ENCODE measurements at regions not wholly inside any gene's neighbourhood (a gene's known extent, or its start where the extent isn't known, plus 50 kb on each side); places are given as distances from the start of the nearest gene placed in this dataset.

DNA sequence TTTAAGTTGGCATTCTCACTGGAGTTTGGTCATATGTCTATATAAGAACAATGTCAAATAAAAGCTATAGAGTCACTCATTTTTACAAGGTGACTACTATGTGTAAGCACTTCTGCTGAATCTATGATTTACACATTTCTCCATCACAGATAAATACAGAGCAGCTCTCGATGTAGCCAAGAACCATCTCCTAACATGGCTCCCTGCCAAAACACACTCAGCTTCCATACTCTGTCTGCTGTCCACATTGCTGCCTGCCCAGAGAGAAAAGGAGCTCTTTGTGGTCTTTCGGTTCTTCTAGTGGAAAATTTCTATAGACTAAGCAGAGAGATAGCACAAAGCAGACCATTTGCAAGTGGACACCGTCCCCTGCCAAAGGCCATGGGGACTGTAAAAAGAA lies 190.9 kb upstream of the KLF12 start (continued):
- TF ChIP-seq, protein P1, sequence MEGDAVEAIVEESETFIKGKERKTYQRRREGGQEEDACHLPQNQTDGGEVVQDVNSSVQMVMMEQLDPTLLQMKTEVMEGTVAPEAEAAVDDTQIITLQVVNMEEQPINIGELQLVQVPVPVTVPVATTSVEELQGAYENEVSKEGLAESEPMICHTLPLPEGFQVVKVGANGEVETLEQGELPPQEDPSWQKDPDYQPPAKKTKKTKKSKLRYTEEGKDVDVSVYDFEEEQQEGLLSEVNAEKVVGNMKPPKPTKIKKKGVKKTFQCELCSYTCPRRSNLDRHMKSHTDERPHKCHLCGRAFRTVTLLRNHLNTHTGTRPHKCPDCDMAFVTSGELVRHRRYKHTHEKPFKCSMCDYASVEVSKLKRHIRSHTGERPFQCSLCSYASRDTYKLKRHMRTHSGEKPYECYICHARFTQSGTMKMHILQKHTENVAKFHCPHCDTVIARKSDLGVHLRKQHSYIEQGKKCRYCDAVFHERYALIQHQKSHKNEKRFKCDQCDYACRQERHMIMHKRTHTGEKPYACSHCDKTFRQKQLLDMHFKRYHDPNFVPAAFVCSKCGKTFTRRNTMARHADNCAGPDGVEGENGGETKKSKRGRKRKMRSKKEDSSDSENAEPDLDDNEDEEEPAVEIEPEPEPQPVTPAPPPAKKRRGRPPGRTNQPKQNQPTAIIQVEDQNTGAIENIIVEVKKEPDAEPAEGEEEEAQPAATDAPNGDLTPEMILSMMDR (IDR thresholded peaks at IDR 0.05) = no peak
- TF ChIP-seq FOXM1 (IDR thresholded peaks at IDR 0.05; ENCODE audit: low read depth) (no peak), GABPA (IDR thresholded peaks at IDR 0.05; ENCODE audit: low read depth) (no peak), RXRA (IDR thresholded peaks at IDR 0.05; ENCODE audit: borderline replicate concordance, low read depth) (no peak), ELF1 (IDR thresholded peaks at IDR 0.05) (no peak)
- TF ChIP-seq, protein P2, sequence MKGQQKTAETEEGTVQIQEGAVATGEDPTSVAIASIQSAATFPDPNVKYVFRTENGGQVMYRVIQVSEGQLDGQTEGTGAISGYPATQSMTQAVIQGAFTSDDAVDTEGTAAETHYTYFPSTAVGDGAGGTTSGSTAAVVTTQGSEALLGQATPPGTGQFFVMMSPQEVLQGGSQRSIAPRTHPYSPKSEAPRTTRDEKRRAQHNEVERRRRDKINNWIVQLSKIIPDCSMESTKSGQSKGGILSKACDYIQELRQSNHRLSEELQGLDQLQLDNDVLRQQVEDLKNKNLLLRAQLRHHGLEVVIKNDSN (IDR thresholded peaks at IDR 0.05; ENCODE audit: borderline replicate concordance, low read depth) = no peak

DNA sequence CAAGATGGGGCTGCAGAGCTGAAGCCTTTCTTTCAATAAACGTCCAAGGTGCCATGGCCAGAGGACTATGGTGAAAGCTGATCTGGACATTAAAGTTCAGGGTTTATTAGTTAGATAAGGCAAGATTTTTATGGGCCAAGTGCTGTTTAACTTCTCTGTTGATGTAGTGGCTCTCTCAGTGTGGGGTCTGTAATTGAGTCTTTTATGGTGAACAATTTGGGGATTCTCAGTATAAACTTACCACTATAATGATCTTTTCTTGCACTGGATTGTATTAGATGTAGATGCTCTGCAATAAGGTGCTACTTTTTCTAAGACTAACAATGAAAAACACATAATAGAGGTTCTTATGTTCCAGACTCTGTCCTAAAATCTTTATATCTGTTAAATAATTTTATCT lies 190.1 kb upstream of the KLF12 start:
- Histone ChIP-seq H3K9me3 (no peaks in the 10 kb centered on the region), H3F3A (replicated peaks; ENCODE audit: insufficient read depth) (peaks cover 9% of the 10 kb centered on the region), H3K4me3 (ENCODE audit: low read depth in 2 of 2, low read length in 1 of 2) (no peak overlapping the region), H3K27me3 (ENCODE audit: insufficient read depth) (no peaks in the 10 kb centered on the region), H3K4me1 (ENCODE audit: control insufficient read depth in 1 of 2, insufficient read depth in 2 of 2, low read depth in 1 of 2, low read length in 1 of 2) (peaks cover 0 to 9% of the 10 kb centered on the region in 2 experiments; a peak in 2 of 4 replicates), H3K36me3 (replicated peaks in 1 of 2; ENCODE audit: control insufficient read depth in 1 of 2, insufficient read depth in 2 of 2, low read length in 1 of 2) (no peaks in the 10 kb centered on the region), H2AFZ (ENCODE audit: low read depth) (no peak overlapping the region), H3K27ac (ENCODE audit: low read depth in 2 of 2, low read length in 1 of 2) (peak overlapping the region in 1 of 2 experiments; percentile 98; a peak in 2 of 4 replicates), H3K79me2 (ENCODE audit: insufficient read depth) (no peaks in the 10 kb centered on the region), H3K9me2 (no peaks in the 10 kb centered on the region), H4K20me1 (ENCODE audit: insufficient read depth) (no peaks in the 10 kb centered on the region), H3K9ac (no peak overlapping the region), H3K4me2 (no peak overlapping the region)
- WGBS (ENCODE audit: low lambda C conversion rate) = 40% methylated on average over 1 of the region's 1 CpG
- ChIA-PET CTCF (interaction anchor here (0.7 to 1.4 kb wide), 4 partner anchors 35 to 895 kb away, joined by 3 to 5 read pairs (median 4); no protein-coding TSS in a partner anchor), POLR2A (no interaction called here)
- no peak for DNase-seq
- TF ChIP-seq NRF1 (IDR thresholded peaks at IDR 0.05; ENCODE audit: low read depth, low read length) = no peak
- no peak for TF ChIP-seq TCF12 (IDR thresholded peaks at IDR 0.05)
- no peak for TF ChIP-seq SMC3 (IDR thresholded peaks at IDR 0.05; ENCODE audit: low read depth, low read length)
- TF ChIP-seq FOXJ3 (CRISPR knock-in tag; IDR thresholded peaks at IDR 0.05) = no peak
- TF ChIP-seq TEAD4 (IDR thresholded peaks at IDR 0.05; ENCODE audit: borderline replicate concordance, insufficient read depth) = no peak
- no peak for TF ChIP-seq YY1 (IDR thresholded peaks at IDR 0.05; ENCODE audit: low read depth)
- TF ChIP-seq, protein P3, sequence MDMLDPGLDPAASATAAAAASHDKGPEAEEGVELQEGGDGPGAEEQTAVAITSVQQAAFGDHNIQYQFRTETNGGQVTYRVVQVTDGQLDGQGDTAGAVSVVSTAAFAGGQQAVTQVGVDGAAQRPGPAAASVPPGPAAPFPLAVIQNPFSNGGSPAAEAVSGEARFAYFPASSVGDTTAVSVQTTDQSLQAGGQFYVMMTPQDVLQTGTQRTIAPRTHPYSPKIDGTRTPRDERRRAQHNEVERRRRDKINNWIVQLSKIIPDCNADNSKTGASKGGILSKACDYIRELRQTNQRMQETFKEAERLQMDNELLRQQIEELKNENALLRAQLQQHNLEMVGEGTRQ (IDR thresholded peaks at IDR 0.05; ENCODE audit: borderline replicate concordance, low read depth, low read length) = no peak
- TF ChIP-seq, protein P4, sequence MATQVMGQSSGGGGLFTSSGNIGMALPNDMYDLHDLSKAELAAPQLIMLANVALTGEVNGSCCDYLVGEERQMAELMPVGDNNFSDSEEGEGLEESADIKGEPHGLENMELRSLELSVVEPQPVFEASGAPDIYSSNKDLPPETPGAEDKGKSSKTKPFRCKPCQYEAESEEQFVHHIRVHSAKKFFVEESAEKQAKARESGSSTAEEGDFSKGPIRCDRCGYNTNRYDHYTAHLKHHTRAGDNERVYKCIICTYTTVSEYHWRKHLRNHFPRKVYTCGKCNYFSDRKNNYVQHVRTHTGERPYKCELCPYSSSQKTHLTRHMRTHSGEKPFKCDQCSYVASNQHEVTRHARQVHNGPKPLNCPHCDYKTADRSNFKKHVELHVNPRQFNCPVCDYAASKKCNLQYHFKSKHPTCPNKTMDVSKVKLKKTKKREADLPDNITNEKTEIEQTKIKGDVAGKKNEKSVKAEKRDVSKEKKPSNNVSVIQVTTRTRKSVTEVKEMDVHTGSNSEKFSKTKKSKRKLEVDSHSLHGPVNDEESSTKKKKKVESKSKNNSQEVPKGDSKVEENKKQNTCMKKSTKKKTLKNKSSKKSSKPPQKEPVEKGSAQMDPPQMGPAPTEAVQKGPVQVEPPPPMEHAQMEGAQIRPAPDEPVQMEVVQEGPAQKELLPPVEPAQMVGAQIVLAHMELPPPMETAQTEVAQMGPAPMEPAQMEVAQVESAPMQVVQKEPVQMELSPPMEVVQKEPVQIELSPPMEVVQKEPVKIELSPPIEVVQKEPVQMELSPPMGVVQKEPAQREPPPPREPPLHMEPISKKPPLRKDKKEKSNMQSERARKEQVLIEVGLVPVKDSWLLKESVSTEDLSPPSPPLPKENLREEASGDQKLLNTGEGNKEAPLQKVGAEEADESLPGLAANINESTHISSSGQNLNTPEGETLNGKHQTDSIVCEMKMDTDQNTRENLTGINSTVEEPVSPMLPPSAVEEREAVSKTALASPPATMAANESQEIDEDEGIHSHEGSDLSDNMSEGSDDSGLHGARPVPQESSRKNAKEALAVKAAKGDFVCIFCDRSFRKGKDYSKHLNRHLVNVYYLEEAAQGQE (IDR thresholded peaks at IDR 0.05; ENCODE audit: low read depth, low read length) = no peak
